ENCODE measurements at regions not wholly inside any gene's neighbourhood (a gene's known extent, or its start where the extent isn't known, plus 50 kb on each side); places are given as distances from the start of the nearest gene placed in this dataset.

DNA sequence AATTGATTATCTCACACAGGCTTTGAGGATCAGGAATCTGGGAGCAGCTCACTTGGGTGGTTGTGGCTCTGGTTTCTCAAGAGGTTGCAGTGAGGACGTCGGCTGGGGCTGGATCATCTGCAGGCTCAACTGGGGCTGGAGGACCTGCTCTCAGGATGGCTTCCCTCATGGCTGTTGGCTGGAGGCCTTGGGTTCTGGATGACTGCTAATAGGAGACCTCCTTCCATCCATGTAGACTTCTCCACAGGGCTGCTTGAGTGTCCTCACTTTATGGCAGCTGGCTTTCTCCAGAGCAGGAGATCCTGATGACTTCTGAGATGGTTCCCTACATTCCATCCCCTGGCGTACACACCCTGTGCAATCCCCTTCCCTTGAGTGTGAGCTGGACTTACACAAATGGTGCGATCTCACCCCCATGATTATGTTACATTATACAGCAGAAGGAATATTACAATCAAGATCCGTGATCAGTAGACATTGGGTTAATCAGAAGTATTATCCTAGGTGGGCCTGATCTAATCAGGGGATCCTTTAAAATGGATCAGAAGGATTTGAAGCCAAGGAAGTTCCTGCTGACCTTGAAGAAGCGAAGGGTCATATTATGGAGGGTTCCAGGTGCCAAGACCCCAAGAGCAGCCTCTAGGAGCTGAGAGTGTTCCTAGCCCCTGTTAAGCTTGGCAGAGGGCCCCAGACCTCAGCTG lies 122.2 kb downstream of the CXCL12 start (continued):
- TF ChIP-seq, protein P1, sequence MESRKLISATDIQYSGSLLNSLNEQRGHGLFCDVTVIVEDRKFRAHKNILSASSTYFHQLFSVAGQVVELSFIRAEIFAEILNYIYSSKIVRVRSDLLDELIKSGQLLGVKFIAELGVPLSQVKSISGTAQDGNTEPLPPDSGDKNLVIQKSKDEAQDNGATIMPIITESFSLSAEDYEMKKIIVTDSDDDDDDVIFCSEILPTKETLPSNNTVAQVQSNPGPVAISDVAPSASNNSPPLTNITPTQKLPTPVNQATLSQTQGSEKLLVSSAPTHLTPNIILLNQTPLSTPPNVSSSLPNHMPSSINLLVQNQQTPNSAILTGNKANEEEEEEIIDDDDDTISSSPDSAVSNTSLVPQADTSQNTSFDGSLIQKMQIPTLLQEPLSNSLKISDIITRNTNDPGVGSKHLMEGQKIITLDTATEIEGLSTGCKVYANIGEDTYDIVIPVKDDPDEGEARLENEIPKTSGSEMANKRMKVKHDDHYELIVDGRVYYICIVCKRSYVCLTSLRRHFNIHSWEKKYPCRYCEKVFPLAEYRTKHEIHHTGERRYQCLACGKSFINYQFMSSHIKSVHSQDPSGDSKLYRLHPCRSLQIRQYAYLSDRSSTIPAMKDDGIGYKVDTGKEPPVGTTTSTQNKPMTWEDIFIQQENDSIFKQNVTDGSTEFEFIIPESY (IDR thresholded peaks at IDR 0.05; ENCODE audit: extremely low read depth, insufficient replicate concordance, low read length): no peak
- no peak for TF ChIP-seq JUND (IDR thresholded peaks at IDR 0.05)
- TF ChIP-seq SIN3A (IDR thresholded peaks at IDR 0.05; ENCODE audit: low read depth): no peak
- TF ChIP-seq POLR2AphosphoS5 (IDR thresholded peaks at IDR 0.05; ENCODE audit: low read depth, low read length): no peak
- no peak for TF ChIP-seq SP1 (IDR thresholded peaks at IDR 0.05; ENCODE audit: low read depth)
- TF ChIP-seq, protein P2, sequence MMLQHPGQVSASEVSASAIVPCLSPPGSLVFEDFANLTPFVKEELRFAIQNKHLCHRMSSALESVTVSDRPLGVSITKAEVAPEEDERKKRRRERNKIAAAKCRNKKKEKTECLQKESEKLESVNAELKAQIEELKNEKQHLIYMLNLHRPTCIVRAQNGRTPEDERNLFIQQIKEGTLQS (IDR thresholded peaks at IDR 0.05): no peak

DNA sequence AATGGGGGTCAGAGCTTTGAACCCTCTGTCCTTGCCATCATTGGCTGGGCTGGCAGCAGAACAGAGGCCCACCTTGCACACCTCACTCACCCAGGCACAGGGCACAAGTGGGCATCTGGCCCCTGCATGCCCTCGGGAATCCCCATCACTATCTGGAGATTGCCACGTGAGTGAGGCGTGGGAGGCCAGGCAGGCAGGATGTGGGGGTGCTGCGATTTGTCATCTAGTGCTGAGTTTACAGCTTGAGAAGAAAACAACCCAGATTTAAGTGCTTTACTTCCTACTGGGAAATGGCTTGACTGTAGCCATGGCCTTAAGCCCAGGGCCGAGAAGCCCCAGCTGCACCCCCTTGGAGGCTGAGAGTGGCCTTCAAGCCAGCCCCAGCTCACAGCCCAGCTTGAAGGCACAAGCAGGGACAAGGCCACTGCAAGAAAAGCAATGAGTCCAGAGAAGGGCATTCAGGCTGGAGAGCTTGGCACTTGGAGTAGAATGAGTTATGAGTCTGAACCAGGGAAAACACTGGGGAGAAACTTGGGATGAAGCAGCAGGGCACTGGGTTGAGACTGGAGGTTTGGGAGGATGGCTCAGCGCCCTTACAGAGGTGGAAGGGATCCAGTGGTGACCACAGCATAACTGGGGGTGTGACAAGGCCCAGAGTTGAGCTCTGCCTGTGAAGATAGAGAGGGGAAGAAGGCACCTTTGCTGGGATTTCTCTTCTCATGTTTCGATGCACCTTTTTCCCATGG lies 123.0 kb downstream of the CXCL12 start:
- H2AFZ ChIP-seq (ENCODE audit: low read depth, low read length, poor library complexity, severe bottlenecking): no peak overlapping the region
- ATAC-seq (no peak), DNase-seq (ENCODE audit: low read depth, low spot score) (no peak)
- H3K36me3 ChIP-seq (ENCODE audit: control insufficient read depth in 1 of 2, insufficient read depth in 2 of 2, low read length in 2 of 2): no peaks in the 10 kb centered on the region
- no TSS peak for BruUV-seq (replicated peaks)
- H4K20me1 ChIP-seq (ENCODE audit: insufficient read depth): no peaks in the 10 kb centered on the region
- H3K27me3 ChIP-seq (ENCODE audit: insufficient read depth, low read length): peaks cover 5% of the 10 kb centered on the region; the same call in 1 of the 2 replicates
- no peak overlapping the region for H3K4me2 ChIP-seq (ENCODE audit: low read length)
- H3K27ac ChIP-seq (ENCODE audit: low read depth, low read length): no peak overlapping the region
- H3K9ac ChIP-seq (ENCODE audit: low read length): no peak overlapping the region
- no peaks in the 10 kb centered on the region; a peak in 1 of 4 replicates for H3K4me1 ChIP-seq (ENCODE audit: control insufficient read depth in 1 of 2, insufficient read depth in 2 of 2, low read length in 2 of 2)
- RAD21 ChIA-PET (ENCODE audit: low non-redundant PET in 1 of 2, low total read pairs in 2 of 2, uncharacterized antibody in 2 of 2, unreplicated experiment in 2 of 2): no interaction called here
- no peaks in the 10 kb centered on the region for H3K9me2 ChIP-seq (ENCODE audit: insufficient read depth)
- H3K9me3 ChIP-seq (ENCODE audit: control insufficient read depth in 1 of 2, insufficient read depth in 1 of 2, low read depth in 1 of 2, low read length in 2 of 2): no peaks in the 10 kb centered on the region
- intact Hi-C loops (cut with micrococcal nuclease): no loop called here
- POLR2A ChIA-PET: no interaction called here
- H3K79me2 ChIP-seq (ENCODE audit: insufficient read depth, low read length): no peaks in the 10 kb centered on the region
- CTCF ChIA-PET: no interaction called here
- H3K4me3 ChIP-seq (replicated peaks in 1 of 2; ENCODE audit: low read depth in 1 of 2, low read length in 2 of 2): no peak overlapping the region
- no peak for TF ChIP-seq FOSL1 (IDR thresholded peaks at IDR 0.05; ENCODE audit: low read depth)
- no peak for TF ChIP-seq EZH2phosphoT487 (IDR thresholded peaks at IDR 0.05; ENCODE audit: borderline replicate concordance)
- TF ChIP-seq TCF7L2 (IDR thresholded peaks at IDR 0.05; ENCODE audit: borderline replicate concordance, extremely low read depth, insufficient read depth, insufficient read length): no peak
- TF ChIP-seq ELF1 (IDR thresholded peaks at IDR 0.05; ENCODE audit: borderline replicate concordance, low read depth): no peak
- TF ChIP-seq, protein P3, sequence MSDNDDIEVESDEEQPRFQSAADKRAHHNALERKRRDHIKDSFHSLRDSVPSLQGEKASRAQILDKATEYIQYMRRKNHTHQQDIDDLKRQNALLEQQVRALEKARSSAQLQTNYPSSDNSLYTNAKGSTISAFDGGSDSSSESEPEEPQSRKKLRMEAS (IDR thresholded peaks at IDR 0.05): no peak
- TF ChIP-seq POLR2AphosphoS5 (IDR thresholded peaks at IDR 0.05; ENCODE audit: low read depth, low read length): no peak
- TF ChIP-seq, protein P2 (IDR thresholded peaks at IDR 0.05): no peak
- TF ChIP-seq SIN3A (IDR thresholded peaks at IDR 0.05; ENCODE audit: low read depth): no peak
- TF ChIP-seq CBX3 (IDR thresholded peaks at IDR 0.05; ENCODE audit: low read depth): no peak
- TF ChIP-seq POLR2A (IDR thresholded peaks at IDR 0.05; ENCODE audit: borderline replicate concordance, extremely low read depth, insufficient read depth, insufficient read length): no peak
- no peak for TF ChIP-seq CEBPB (IDR thresholded peaks at IDR 0.05; ENCODE audit: low read depth)
- TF ChIP-seq EGR1 (IDR thresholded peaks at IDR 0.05; ENCODE audit: low read depth): no peak
- TF ChIP-seq, protein P4, sequence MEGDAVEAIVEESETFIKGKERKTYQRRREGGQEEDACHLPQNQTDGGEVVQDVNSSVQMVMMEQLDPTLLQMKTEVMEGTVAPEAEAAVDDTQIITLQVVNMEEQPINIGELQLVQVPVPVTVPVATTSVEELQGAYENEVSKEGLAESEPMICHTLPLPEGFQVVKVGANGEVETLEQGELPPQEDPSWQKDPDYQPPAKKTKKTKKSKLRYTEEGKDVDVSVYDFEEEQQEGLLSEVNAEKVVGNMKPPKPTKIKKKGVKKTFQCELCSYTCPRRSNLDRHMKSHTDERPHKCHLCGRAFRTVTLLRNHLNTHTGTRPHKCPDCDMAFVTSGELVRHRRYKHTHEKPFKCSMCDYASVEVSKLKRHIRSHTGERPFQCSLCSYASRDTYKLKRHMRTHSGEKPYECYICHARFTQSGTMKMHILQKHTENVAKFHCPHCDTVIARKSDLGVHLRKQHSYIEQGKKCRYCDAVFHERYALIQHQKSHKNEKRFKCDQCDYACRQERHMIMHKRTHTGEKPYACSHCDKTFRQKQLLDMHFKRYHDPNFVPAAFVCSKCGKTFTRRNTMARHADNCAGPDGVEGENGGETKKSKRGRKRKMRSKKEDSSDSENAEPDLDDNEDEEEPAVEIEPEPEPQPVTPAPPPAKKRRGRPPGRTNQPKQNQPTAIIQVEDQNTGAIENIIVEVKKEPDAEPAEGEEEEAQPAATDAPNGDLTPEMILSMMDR (IDR thresholded peaks at IDR 0.05 in 2 of 3, conservative IDR thresholded peaks at IDR 0.05 in 1 of 3; ENCODE audit: borderline replicate concordance in 1 of 3, insufficient read depth in 1 of 3, low read depth in 2 of 3, low read length in 2 of 3): no peak
- TF ChIP-seq, protein P1 (IDR thresholded peaks at IDR 0.05; ENCODE audit: extremely low read depth, insufficient replicate concordance, low read length): no peak

Data from HCT116 (cell line).